ENCODE measurements at regions not wholly inside any gene's neighbourhood (a gene's known extent, or its start where the extent isn't known, plus 50 kb on each side); places are given as distances from the start of the nearest gene placed in this dataset.
A peak's percentile ranks its signal among the peaks of the same experiment; 100 is the strongest.

DNA sequence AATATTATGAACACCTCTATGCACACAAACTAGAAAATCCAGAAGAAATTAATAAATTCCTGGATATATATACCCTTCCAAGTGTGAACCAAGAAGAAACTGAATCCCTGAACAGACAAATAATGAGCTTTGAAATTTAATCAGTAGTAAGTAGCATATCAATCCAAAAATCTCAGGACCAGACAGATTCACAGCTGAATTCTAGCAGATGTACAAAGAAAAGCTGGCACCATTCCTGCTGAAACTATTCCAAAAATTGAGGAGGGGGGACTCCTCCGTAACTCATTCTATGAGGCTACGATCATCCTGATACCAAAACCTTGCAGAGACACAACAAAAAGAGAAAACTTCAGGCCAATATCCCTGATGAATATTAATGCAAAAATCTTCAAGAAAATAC lies 67.0 kb upstream of the PDE7B start:
- Histone ChIP-seq H3K4me1 (ENCODE audit: low read length) (peaks cover 14% of the 10 kb centered on the region), H3K4me3 (ENCODE audit: low read length) (no peak overlapping the region), H3K9ac (ENCODE audit: low read length) (no peak overlapping the region), H3K27ac (ENCODE audit: low read length) (no peak overlapping the region), H2AFZ (ENCODE audit: low read depth, low read length) (no peak overlapping the region), H3K9me3 (ENCODE audit: insufficient read depth, low read length) (no peaks in the 10 kb centered on the region), H4K20me1 (ENCODE audit: insufficient read depth, low read length) (no peaks in the 10 kb centered on the region), H3K4me2 (ENCODE audit: low read length) (no peak overlapping the region), H3K36me3 (replicated peaks; ENCODE audit: low read depth, low read length) (no peaks in the 10 kb centered on the region), H3K79me2 (ENCODE audit: low read length) (no peaks in the 10 kb centered on the region), H3K27me3 (ENCODE audit: low read depth, low read length) (no peaks in the 10 kb centered on the region)
- no peak for TF ChIP-seq EZH2phosphoT487 (IDR thresholded peaks at IDR 0.05; ENCODE audit: low read depth)
- TF ChIP-seq, protein P1, sequence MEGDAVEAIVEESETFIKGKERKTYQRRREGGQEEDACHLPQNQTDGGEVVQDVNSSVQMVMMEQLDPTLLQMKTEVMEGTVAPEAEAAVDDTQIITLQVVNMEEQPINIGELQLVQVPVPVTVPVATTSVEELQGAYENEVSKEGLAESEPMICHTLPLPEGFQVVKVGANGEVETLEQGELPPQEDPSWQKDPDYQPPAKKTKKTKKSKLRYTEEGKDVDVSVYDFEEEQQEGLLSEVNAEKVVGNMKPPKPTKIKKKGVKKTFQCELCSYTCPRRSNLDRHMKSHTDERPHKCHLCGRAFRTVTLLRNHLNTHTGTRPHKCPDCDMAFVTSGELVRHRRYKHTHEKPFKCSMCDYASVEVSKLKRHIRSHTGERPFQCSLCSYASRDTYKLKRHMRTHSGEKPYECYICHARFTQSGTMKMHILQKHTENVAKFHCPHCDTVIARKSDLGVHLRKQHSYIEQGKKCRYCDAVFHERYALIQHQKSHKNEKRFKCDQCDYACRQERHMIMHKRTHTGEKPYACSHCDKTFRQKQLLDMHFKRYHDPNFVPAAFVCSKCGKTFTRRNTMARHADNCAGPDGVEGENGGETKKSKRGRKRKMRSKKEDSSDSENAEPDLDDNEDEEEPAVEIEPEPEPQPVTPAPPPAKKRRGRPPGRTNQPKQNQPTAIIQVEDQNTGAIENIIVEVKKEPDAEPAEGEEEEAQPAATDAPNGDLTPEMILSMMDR (IDR thresholded peaks at IDR 0.05; ENCODE audit: low read depth, low read length): no peak

DNA sequence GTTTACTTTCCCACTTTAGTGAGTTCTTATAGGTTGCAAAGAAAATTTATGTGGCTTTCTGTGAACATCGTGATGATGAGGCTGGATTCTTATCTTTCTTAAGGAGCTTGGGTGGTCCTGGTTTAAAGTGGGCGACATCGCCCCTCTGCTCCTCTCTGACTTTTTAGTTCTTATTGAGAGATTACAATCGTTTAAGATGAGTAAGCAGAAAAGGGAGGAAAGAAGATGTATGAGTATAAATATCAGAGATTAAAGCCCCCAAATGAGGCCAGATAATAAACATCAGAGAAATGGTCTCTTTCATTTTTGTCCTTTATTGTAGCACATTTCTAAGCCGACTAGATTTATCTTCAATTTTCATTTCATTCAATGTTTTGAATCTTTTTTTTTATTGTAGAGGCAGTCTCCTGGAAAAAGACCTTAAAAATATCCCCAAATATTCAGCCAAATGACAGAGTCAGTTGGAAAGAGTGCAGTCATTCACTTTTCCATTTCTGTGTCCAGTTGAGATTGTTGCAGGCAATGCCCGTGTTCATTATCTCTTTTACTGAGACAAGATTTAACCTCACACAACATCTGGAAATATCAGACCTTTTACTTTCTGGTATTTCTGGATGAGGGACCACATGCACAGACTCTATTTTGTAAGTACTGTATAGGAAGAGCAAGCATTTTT lies 62.0 kb upstream of the PDE7B start:
- Histone ChIP-seq H3K36me3 (replicated peaks; ENCODE audit: low read depth, low read length) (no peaks in the 10 kb centered on the region), H3K9me3 (ENCODE audit: insufficient read depth, low read length) (no peaks in the 10 kb centered on the region), H3K4me3 (ENCODE audit: low read length) (no peak overlapping the region), H3K4me1 (ENCODE audit: low read length) (no peaks in the 10 kb centered on the region), H4K20me1 (ENCODE audit: insufficient read depth, low read length) (no peaks in the 10 kb centered on the region), H3K79me2 (ENCODE audit: low read length) (no peaks in the 10 kb centered on the region), H3K27ac (ENCODE audit: low read length) (no peak overlapping the region), H3K9ac (ENCODE audit: low read length) (no peak overlapping the region), H3K27me3 (ENCODE audit: low read depth, low read length) (no peaks in the 10 kb centered on the region), H3K4me2 (ENCODE audit: low read length) (no peak overlapping the region), H2AFZ (ENCODE audit: low read depth, low read length) (0 out of 2 replicates have a peak overlapping the region, but pooled peaks have one; percentile 58)
- TF ChIP-seq EZH2phosphoT487 (IDR thresholded peaks at IDR 0.05; ENCODE audit: low read depth): no peak
- TF ChIP-seq, protein P1 (IDR thresholded peaks at IDR 0.05; ENCODE audit: low read depth, low read length): no peak

DNA sequence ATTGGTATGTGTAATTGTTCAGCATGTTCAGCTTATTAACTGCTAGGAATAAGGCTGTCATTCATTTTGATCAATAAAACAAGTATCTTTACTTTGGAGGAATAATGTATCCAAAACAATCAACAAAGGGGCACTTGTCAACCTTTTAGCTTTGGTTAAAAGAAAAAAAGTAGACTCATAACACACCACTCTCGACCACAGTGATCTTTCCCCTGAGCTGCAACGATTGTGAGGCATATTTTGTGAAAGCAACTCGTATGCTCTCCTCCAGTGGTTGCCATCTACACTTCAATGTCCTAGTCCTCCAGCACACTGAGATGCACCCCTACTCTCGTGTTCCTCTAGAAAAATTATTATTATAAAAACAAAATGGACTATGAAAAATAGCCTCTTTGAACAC lies 60.1 kb upstream of the PDE7B start:
- Histone ChIP-seq H4K20me1 (ENCODE audit: insufficient read depth, low read length) (no peaks in the 10 kb centered on the region), H3K9me3 (ENCODE audit: insufficient read depth, low read length) (no peaks in the 10 kb centered on the region), H3K79me2 (ENCODE audit: low read length) (no peaks in the 10 kb centered on the region), H3K4me3 (ENCODE audit: low read length) (no peak overlapping the region), H2AFZ (ENCODE audit: low read depth, low read length) (no peak overlapping the region), H3K4me1 (ENCODE audit: low read length) (no peaks in the 10 kb centered on the region), H3K27me3 (ENCODE audit: low read depth, low read length) (no peaks in the 10 kb centered on the region), H3K36me3 (replicated peaks; ENCODE audit: low read depth, low read length) (no peaks in the 10 kb centered on the region), H3K27ac (ENCODE audit: low read length) (no peak overlapping the region), H3K4me2 (ENCODE audit: low read length) (no peak overlapping the region), H3K9ac (ENCODE audit: low read length) (no peak overlapping the region)
- TF ChIP-seq EZH2phosphoT487 (IDR thresholded peaks at IDR 0.05; ENCODE audit: low read depth): no peak

DNA sequence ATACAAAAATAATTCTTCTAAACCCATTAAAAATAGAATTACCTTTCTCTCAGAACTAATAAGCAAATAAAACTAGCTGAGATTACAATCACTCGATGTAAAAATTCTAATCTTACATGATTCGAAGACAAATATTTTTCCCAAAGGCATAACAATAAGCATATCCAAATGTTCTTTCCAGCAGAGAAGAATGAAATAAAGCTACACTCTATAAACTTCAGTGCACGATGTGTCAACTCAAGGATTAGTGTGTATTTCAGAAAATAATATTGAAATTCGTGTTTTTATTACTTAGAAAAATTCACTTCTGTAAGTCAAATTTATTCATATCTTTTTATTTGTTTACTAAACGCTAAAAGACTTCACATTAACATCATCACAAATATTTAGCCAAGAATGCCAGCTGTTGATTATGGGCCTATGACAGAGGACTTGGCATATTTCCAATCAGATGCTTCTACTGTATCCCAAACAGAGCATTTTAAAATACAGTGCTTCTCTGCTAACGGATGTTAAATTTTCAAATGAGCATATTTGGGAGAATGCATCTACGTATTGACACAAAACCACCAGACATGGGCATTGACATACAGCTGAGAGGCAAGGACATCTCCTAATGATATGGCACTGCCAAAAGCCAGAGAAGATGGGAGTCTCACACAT lies 54.7 kb upstream of the PDE7B start:
- no peaks in the 10 kb centered on the region for H3K27me3 ChIP-seq (ENCODE audit: low read depth, low read length)
- no peak overlapping the region for H3K4me3 ChIP-seq (ENCODE audit: low read length)
- peaks cover 17% of the 10 kb centered on the region for H3K4me1 ChIP-seq (ENCODE audit: low read length)
- H3K36me3 ChIP-seq (replicated peaks; ENCODE audit: low read depth, low read length): no peaks in the 10 kb centered on the region
- no peak overlapping the region for H2AFZ ChIP-seq (ENCODE audit: low read depth, low read length)
- H3K4me2 ChIP-seq (ENCODE audit: low read length): no peak overlapping the region
- TF ChIP-seq, protein P1 (IDR thresholded peaks at IDR 0.05; ENCODE audit: low read depth, low read length): no peak
- TF ChIP-seq EZH2phosphoT487 (IDR thresholded peaks at IDR 0.05; ENCODE audit: low read depth): no peak
- H4K20me1 ChIP-seq (ENCODE audit: insufficient read depth, low read length): no peaks in the 10 kb centered on the region
- no peaks in the 10 kb centered on the region for H3K79me2 ChIP-seq (ENCODE audit: low read length)
- no peaks in the 10 kb centered on the region for H3K9me3 ChIP-seq (ENCODE audit: insufficient read depth, low read length)
- H3K27ac ChIP-seq (ENCODE audit: low read length): no peak overlapping the region
- no peak overlapping the region for H3K9ac ChIP-seq (ENCODE audit: low read length)
